GM12874 (cell line): ENCODE measurements at regions not wholly inside any gene's neighbourhood (a gene's known extent, or its start where the extent isn't known, plus 50 kb on each side); places are given as distances from the start of the nearest gene placed in this dataset.

Experiments
- CTCF ChIP-seq: IDR thresholded peaks from 2 replicates; pipeline ENCODE4 v1.5.1; 2011; ENCODE audit warnings: low read depth, mild to moderate bottlenecking, control low read depth, low read length, moderate library complexity; ENCODE audit not compliant: insufficient read depth

- TF ChIP-seq CTCF, result no peak
Measured at GRCh38 chr3:46104706-46105105, 77.4 kb upstream of the XCR1 start.

- TF ChIP-seq CTCF, result no peak
Measured at GRCh38 chr3:46102780-46103130, 75.5 kb upstream of the XCR1 start.

GRCh38 chr3:46102059-46102779 is 74.9 kb upstream of the XCR1 start:
- TF ChIP-seq CTCF, result no peak

- no peak for TF ChIP-seq CTCF
Measured at GRCh38 chr3:46100812-46101211, 73.5 kb upstream of the XCR1 start.

- TF ChIP-seq CTCF, result no peak
Measured at GRCh38 chr3:46098319-46098761, 71.1 kb upstream of the XCR1 start.

GRCh38 chr3:46097691-46098241 is 70.5 kb upstream of the XCR1 start:
- TF ChIP-seq CTCF, result no peak

- no peak for TF ChIP-seq CTCF
Measured at GRCh38 chr3:46096781-46097180, 69.5 kb upstream of the XCR1 start.

GRCh38 chr3:46096336-46096735 is 69.1 kb upstream of the XCR1 start:
- no peak for TF ChIP-seq CTCF
